SU-DHL-6 (cell line): ENCODE measurements at regions not wholly inside any gene's neighbourhood (a gene's known extent, or its start where the extent isn't known, plus 50 kb on each side); places are given as distances from the start of the nearest gene placed in this dataset.

Source experiments
- H2AFZ ChIP-seq: fragments of 200-600 bp; sonication (generic); 2 replicates; pipeline ENCODE4 v1.6.1; 2014; ENCODE audit warnings: low read depth, mild to moderate bottlenecking, moderate library complexity, mixed read lengths, antibody characterized with exemption, low read length; ENCODE audit not compliant: severe bottlenecking
- H3F3A ChIP-seq: fragments of 200-600 bp; shearing (Covaris generic); 2 replicates; pipeline ENCODE4 v1.6.0; 2016; ENCODE audit warnings: antibody characterized with exemption, mild to moderate bottlenecking; ENCODE audit not compliant: insufficient read depth
- H3K27ac ChIP-seq: fragments of 200-600 bp; sonication (generic); 2 replicates; pipeline ENCODE4 v1.5.1; 2016; ENCODE audit warnings: low read depth, mild to moderate bottlenecking, low read length, moderate library complexity, mixed read lengths
- H3K27me3 ChIP-seq: fragments of 200-600 bp; sonication (generic), shearing (Covaris generic); 2 replicates; pipeline ENCODE4 v1.6.0; 2014; ENCODE audit warnings: mild to moderate bottlenecking, low read length
- H3K36me3 ChIP-seq: fragments of 200-600 bp; sonication (generic); 2 replicates; pipeline ENCODE4 v1.6.1; 2014; ENCODE audit warnings: mild to moderate bottlenecking, low read length, mixed read lengths
- H3K4me2 ChIP-seq: fragments of 300-600, 200-600 bp; shearing (Covaris generic), sonication (generic); 2 replicates; pipeline ENCODE4 v1.6.0; 2014; ENCODE audit warnings: low read length, low read depth, mild to moderate bottlenecking; ENCODE audit not compliant: poor library complexity, severe bottlenecking
- H3K4me3 ChIP-seq: fragments of 200-600 bp; sonication (generic); 2 replicates; pipeline ENCODE4 v1.5.1; 2014; ENCODE audit warnings: antibody characterized with exemption, low read length, mild to moderate bottlenecking, mixed read lengths; ENCODE audit not compliant: insufficient read depth, poor library complexity, severe bottlenecking
- H3K79me2 ChIP-seq: fragments of 200-600 bp; sonication (generic); 2 replicates; pipeline ENCODE4 v1.6.1; 2014; ENCODE audit warnings: mild to moderate bottlenecking, low read length, moderate library complexity; ENCODE audit not compliant: insufficient read depth
- H3K9ac ChIP-seq: fragments of 200-600 bp; sonication (generic); 2 replicates; pipeline ENCODE4 v1.7.0; 2014; ENCODE audit warnings: mild to moderate bottlenecking, low read length
- H3K9me2 ChIP-seq: fragments of 200-600 bp; sonication (generic); replicated peaks from 2 replicates; pipeline ENCODE4 v1.6.1; 2014; ENCODE audit warnings: low read length; ENCODE audit not compliant: insufficient read depth
- H3K9me3 ChIP-seq: fragments of 200-600 bp; sonication (generic); 2 replicates; pipeline ENCODE4 v1.6.1; 2014; ENCODE audit warnings: low read length, mixed read lengths; ENCODE audit not compliant: insufficient read depth
- H4K20me1 ChIP-seq: fragments of 200-600 bp; sonication (generic); 2 replicates; pipeline ENCODE4 v1.6.1; 2014; ENCODE audit warnings: low read depth, mild to moderate bottlenecking, antibody characterized with exemption, low read length, moderate library complexity, mixed read lengths
- CTCF ChIP-seq: fragments of 200-600 bp; sonication (generic); IDR thresholded peaks from one replicate; pipeline ENCODE4 v1.5.1; 2017; ENCODE audit warnings: antibody characterized with exemption, mild to moderate bottlenecking, low read length, moderate library complexity; ENCODE audit not compliant: insufficient read depth, poor library complexity, severe bottlenecking
- EZH2phosphoT487 ChIP-seq: fragments of 200-600 bp; sonication (generic), shearing (Covaris generic); conservative IDR thresholded peaks from 2 replicates; pipeline ENCODE4 v1.6.1; 2018; ENCODE audit warnings: mild to moderate bottlenecking, antibody characterized with exemption, low read length, moderate library complexity, mixed read lengths

- Histone ChIP-seq H3K27me3 (no peaks in the 10 kb centered on the region), H3K36me3 (no peaks in the 10 kb centered on the region), H3K9me3 (no peaks in the 10 kb centered on the region), H3K27ac (no peak overlapping the region), H3F3A (no peaks in the 10 kb centered on the region), H3K9me2 (no peaks in the 10 kb centered on the region), H3K4me2 (no peak overlapping the region), H4K20me1 (no peaks in the 10 kb centered on the region), H3K4me3 (no peak overlapping the region), H3K79me2 (no peaks in the 10 kb centered on the region), H3K9ac (no peak overlapping the region), H2AFZ (no peak overlapping the region)
- TF ChIP-seq CTCF (no peak), EZH2phosphoT487 (no peak)
These were observed 297.2 kb upstream of the ANO5 start for GRCh38 chr11:21895686-21896085.

- H3K79me2 ChIP-seq = no peaks in the 10 kb centered on the region
- H2AFZ ChIP-seq = no peak overlapping the region
- H3K36me3 ChIP-seq = no peaks in the 10 kb centered on the region
- no peaks in the 10 kb centered on the region for H3K27me3 ChIP-seq
- no peak overlapping the region for H3K9ac ChIP-seq
- TF ChIP-seq EZH2phosphoT487 (no peak), CTCF (no peak)
- H3K9me2 ChIP-seq = no peaks in the 10 kb centered on the region
- H3F3A ChIP-seq = no peaks in the 10 kb centered on the region
- H3K27ac ChIP-seq = no peak overlapping the region
- no peak overlapping the region for H3K4me2 ChIP-seq
- no peaks in the 10 kb centered on the region for H4K20me1 ChIP-seq
- no peaks in the 10 kb centered on the region for H3K9me3 ChIP-seq
- H3K4me3 ChIP-seq = no peak overlapping the region
These were observed 296.7 kb upstream of the ANO5 start for GRCh38 chr11:21896216-21896615.

GRCh38 chr11:21896746-21897602 is 295.9 kb upstream of the ANO5 start:
- no peak for TF ChIP-seq EZH2phosphoT487
- Histone ChIP-seq H3F3A (no peaks in the 10 kb centered on the region), H3K79me2 (no peaks in the 10 kb centered on the region), H3K27ac (no peak overlapping the region), H3K27me3 (no peaks in the 10 kb centered on the region), H3K4me3 (no peak overlapping the region), H2AFZ (no peak overlapping the region), H3K36me3 (no peaks in the 10 kb centered on the region), H3K9ac (no peak overlapping the region), H3K4me2 (no peak overlapping the region), H3K9me3 (no peaks in the 10 kb centered on the region), H3K9me2 (no peaks in the 10 kb centered on the region), H4K20me1 (no peaks in the 10 kb centered on the region)

- TF ChIP-seq EZH2phosphoT487 (no peak), CTCF (no peak)
- Histone ChIP-seq H3K9me3 (no peaks in the 10 kb centered on the region), H3K4me2 (no peak overlapping the region), H3K79me2 (no peaks in the 10 kb centered on the region), H3K27me3 (no peaks in the 10 kb centered on the region), H3K4me3 (no peak overlapping the region), H3K9me2 (no peaks in the 10 kb centered on the region), H3K27ac (no peak overlapping the region), H4K20me1 (no peaks in the 10 kb centered on the region), H3K9ac (no peak overlapping the region), H3K36me3 (no peaks in the 10 kb centered on the region), H2AFZ (no peak overlapping the region), H3F3A (no peaks in the 10 kb centered on the region)
These were observed 295.1 kb upstream of the ANO5 start for GRCh38 chr11:21897752-21898151.
